ENCODE measurements at regions not wholly inside any gene's neighbourhood (a gene's known extent, or its start where the extent isn't known, plus 50 kb on each side); places are given as distances from the start of the nearest gene placed in this dataset.
"Not testable (repeated sequence)": the region's sequence is repeated elsewhere in the genome, so short reads cannot be mapped to it uniquely, and the experiment has no call there.

GRCh38 chr9:99666571-99666970 is 155.1 kb upstream of the NR4A3 start:
- H2AFZ ChIP-seq (ENCODE audit: low read depth, low read length) = no peak overlapping the region
- no peak overlapping the region for H3K18ac ChIP-seq (ENCODE audit: low read depth in 1 of 2, low read length in 2 of 2)
- H3K36me3 ChIP-seq (ENCODE audit: control insufficient read depth in 1 of 2, insufficient read depth in 2 of 2, low read depth in 1 of 2, low read length in 2 of 2) = no peaks in the 10 kb centered on the region
- no peak overlapping the region for H2BK12ac ChIP-seq (ENCODE audit: low read length in 2 of 2)
- no peak overlapping the region for H2BK5ac ChIP-seq (ENCODE audit: low read depth, low read length, poor library complexity, severe bottlenecking)
- H2AK5ac ChIP-seq (ENCODE audit: low read length, severe bottlenecking) = no peak overlapping the region
- no peak overlapping the region for H3K9ac ChIP-seq (ENCODE audit: low read length)
- no peak overlapping the region for H4K91ac ChIP-seq (ENCODE audit: low read length)
- H3K4me1 ChIP-seq (ENCODE audit: control insufficient read depth, insufficient read depth, low read depth, low read length) = no peaks in the 10 kb centered on the region
- no peak overlapping the region for H2BK15ac ChIP-seq (ENCODE audit: low read depth, poor library complexity, severe bottlenecking)
- no peak overlapping the region for H4K8ac ChIP-seq (ENCODE audit: low read length)
- H2BK120ac ChIP-seq (ENCODE audit: low read depth, low read length) = no peak overlapping the region
- no peak overlapping the region for H3K23ac ChIP-seq (ENCODE audit: low read length in 2 of 2)
- H3K14ac ChIP-seq (ENCODE audit: low read length in 2 of 2) = no peak overlapping the region
- no peaks in the 10 kb centered on the region for H3K79me1 ChIP-seq (replicated peaks; ENCODE audit: low read length, poor library complexity, severe bottlenecking)
- H3K4ac ChIP-seq (ENCODE audit: low read depth in 1 of 2, low read length in 2 of 2) = no peak overlapping the region
- H3K4me3 ChIP-seq (ENCODE audit: insufficient read depth in 1 of 2, low read depth in 1 of 2, low read length in 2 of 2) = no peak overlapping the region
- no peak for DNase-seq
- H3K27me3 ChIP-seq (ENCODE audit: control insufficient read depth in 1 of 2, insufficient read depth in 1 of 2, low read length in 2 of 2) = no peaks in the 10 kb centered on the region
- no peak overlapping the region for H3K27ac ChIP-seq (ENCODE audit: low read length, poor library complexity, severe bottlenecking)
- H3K4me2 ChIP-seq (ENCODE audit: low read length, poor library complexity, severe bottlenecking) = no peak overlapping the region
- H3K9me3 ChIP-seq (ENCODE audit: control insufficient read depth, low read length) = no peaks in the 10 kb centered on the region

GRCh38 chr9:99670886-99671285 is 150.8 kb upstream of the NR4A3 start:
- 88% methylated on average over 7 of the region's 7 CpGs for WGBS
- H3K36me3 ChIP-seq (ENCODE audit: control insufficient read depth in 1 of 2, insufficient read depth in 2 of 2, low read depth in 1 of 2, low read length in 2 of 2); H3K14ac ChIP-seq (ENCODE audit: low read length in 2 of 2); H3K27me3 ChIP-seq (ENCODE audit: control insufficient read depth in 1 of 2, insufficient read depth in 1 of 2, low read length in 2 of 2); H2AFZ ChIP-seq (ENCODE audit: low read depth, low read length); H4K91ac ChIP-seq (ENCODE audit: low read length); H2AK5ac ChIP-seq (ENCODE audit: low read length, severe bottlenecking); H2BK5ac ChIP-seq (ENCODE audit: low read depth, low read length, poor library complexity, severe bottlenecking); H2BK12ac ChIP-seq (ENCODE audit: low read length in 2 of 2); H2BK120ac ChIP-seq (ENCODE audit: low read depth, low read length); H3K9me3 ChIP-seq (ENCODE audit: control insufficient read depth, low read length); H3K79me1 ChIP-seq (replicated peaks; ENCODE audit: low read length, poor library complexity, severe bottlenecking); H4K8ac ChIP-seq (ENCODE audit: low read length); H3K4me1 ChIP-seq (ENCODE audit: control insufficient read depth, insufficient read depth, low read depth, low read length); DNase-seq; H3K23ac ChIP-seq (ENCODE audit: low read length in 2 of 2); H3K4me2 ChIP-seq (ENCODE audit: low read length, poor library complexity, severe bottlenecking); H3K18ac ChIP-seq (ENCODE audit: low read depth in 1 of 2, low read length in 2 of 2); H3K4me3 ChIP-seq (ENCODE audit: insufficient read depth in 1 of 2, low read depth in 1 of 2, low read length in 2 of 2); H3K9ac ChIP-seq (ENCODE audit: low read length); H3K27ac ChIP-seq (ENCODE audit: low read length, poor library complexity, severe bottlenecking); H2BK15ac ChIP-seq (ENCODE audit: low read depth, poor library complexity, severe bottlenecking); H3K4ac ChIP-seq (ENCODE audit: low read depth in 1 of 2, low read length in 2 of 2): not testable (repeated sequence)

GRCh38 chr9:99677281-99677680 is 144.4 kb upstream of the NR4A3 start:
- H3K27me3 ChIP-seq (ENCODE audit: control insufficient read depth in 1 of 2, insufficient read depth in 1 of 2, low read length in 2 of 2) = no peaks in the 10 kb centered on the region
- H3K4me2 ChIP-seq (ENCODE audit: low read length, poor library complexity, severe bottlenecking) = no peak overlapping the region
- H3K14ac ChIP-seq (ENCODE audit: low read length in 2 of 2) = no peak overlapping the region
- H2AFZ ChIP-seq (ENCODE audit: low read depth, low read length) = no peak overlapping the region
- no peak overlapping the region for H2BK15ac ChIP-seq (ENCODE audit: low read depth, poor library complexity, severe bottlenecking)
- no peak overlapping the region for H3K9ac ChIP-seq (ENCODE audit: low read length)
- no peak overlapping the region for H3K4me3 ChIP-seq (ENCODE audit: insufficient read depth in 1 of 2, low read depth in 1 of 2, low read length in 2 of 2)
- no peak overlapping the region for H2BK120ac ChIP-seq (ENCODE audit: low read depth, low read length)
- H3K79me1 ChIP-seq (replicated peaks; ENCODE audit: low read length, poor library complexity, severe bottlenecking) = no peaks in the 10 kb centered on the region
- H3K4me1 ChIP-seq (ENCODE audit: control insufficient read depth, insufficient read depth, low read depth, low read length) = no peaks in the 10 kb centered on the region
- 14% methylated on average over 1 of the region's 1 CpG for WGBS
- peaks cover 10% of the 10 kb centered on the region for H3K9me3 ChIP-seq (ENCODE audit: control insufficient read depth, low read length)
- H4K91ac ChIP-seq (ENCODE audit: low read length) = no peak overlapping the region
- no peak overlapping the region for H4K8ac ChIP-seq (ENCODE audit: low read length)
- H2BK12ac ChIP-seq (ENCODE audit: low read length in 2 of 2) = no peak overlapping the region
- H2BK5ac ChIP-seq (ENCODE audit: low read depth, low read length, poor library complexity, severe bottlenecking) = no peak overlapping the region
- no peak overlapping the region for H3K23ac ChIP-seq (ENCODE audit: low read length in 2 of 2)
- no peak overlapping the region for H2AK5ac ChIP-seq (ENCODE audit: low read length, severe bottlenecking)
- H3K27ac ChIP-seq (ENCODE audit: low read length, poor library complexity, severe bottlenecking) = no peak overlapping the region
- peak; percentile 39 for DNase-seq
- H3K4ac ChIP-seq (ENCODE audit: low read depth in 1 of 2, low read length in 2 of 2) = no peak overlapping the region
- no peaks in the 10 kb centered on the region for H3K36me3 ChIP-seq (ENCODE audit: control insufficient read depth in 1 of 2, insufficient read depth in 2 of 2, low read depth in 1 of 2, low read length in 2 of 2)
- no peak overlapping the region for H3K18ac ChIP-seq (ENCODE audit: low read depth in 1 of 2, low read length in 2 of 2)

- H2AFZ ChIP-seq (ENCODE audit: low read depth, low read length) = no peak overlapping the region
Observed at GRCh38 chr9:99678566-99678965, 143.1 kb upstream of the NR4A3 start.

More at GRCh38 chr9:99678566-99678965, 143.1 kb upstream of the NR4A3 start:
- H3K79me1 ChIP-seq (replicated peaks; ENCODE audit: low read length, poor library complexity, severe bottlenecking) = no peaks in the 10 kb centered on the region
- no peak overlapping the region for H2BK12ac ChIP-seq (ENCODE audit: low read length in 2 of 2)
- H3K27ac ChIP-seq (ENCODE audit: low read length, poor library complexity, severe bottlenecking) = no peak overlapping the region
- H3K36me3 ChIP-seq (ENCODE audit: control insufficient read depth in 1 of 2, insufficient read depth in 2 of 2, low read depth in 1 of 2, low read length in 2 of 2) = no peaks in the 10 kb centered on the region
- no peak overlapping the region for H3K18ac ChIP-seq (ENCODE audit: low read depth in 1 of 2, low read length in 2 of 2)
- no peak overlapping the region for H2BK15ac ChIP-seq (ENCODE audit: low read depth, poor library complexity, severe bottlenecking)
- H3K4me3 ChIP-seq (ENCODE audit: insufficient read depth in 1 of 2, low read depth in 1 of 2, low read length in 2 of 2) = no peak overlapping the region
- DNase-seq = no peak
- no peak overlapping the region for H2BK5ac ChIP-seq (ENCODE audit: low read depth, low read length, poor library complexity, severe bottlenecking)
- H4K8ac ChIP-seq (ENCODE audit: low read length) = no peak overlapping the region
- no peak overlapping the region for H3K9ac ChIP-seq (ENCODE audit: low read length)
- H3K23ac ChIP-seq (ENCODE audit: low read length in 2 of 2) = peak overlapping the region in 1 of 2 experiments; percentile 59
- no peaks in the 10 kb centered on the region for H3K27me3 ChIP-seq (ENCODE audit: control insufficient read depth in 1 of 2, insufficient read depth in 1 of 2, low read length in 2 of 2)
- no peak overlapping the region for H4K91ac ChIP-seq (ENCODE audit: low read length)
- H3K4ac ChIP-seq (ENCODE audit: low read depth in 1 of 2, low read length in 2 of 2) = no peak overlapping the region
- H3K4me1 ChIP-seq (ENCODE audit: control insufficient read depth, insufficient read depth, low read depth, low read length) = no peaks in the 10 kb centered on the region
- no peak overlapping the region for H2AK5ac ChIP-seq (ENCODE audit: low read length, severe bottlenecking)
- H3K14ac ChIP-seq (ENCODE audit: low read length in 2 of 2) = no peak overlapping the region
- H3K4me2 ChIP-seq (ENCODE audit: low read length, poor library complexity, severe bottlenecking) = no peak overlapping the region
- peaks cover 10% of the 10 kb centered on the region for H3K9me3 ChIP-seq (ENCODE audit: control insufficient read depth, low read length)
- H2BK120ac ChIP-seq (ENCODE audit: low read depth, low read length) = no peak overlapping the region

All from mesenchymal stem cell (in vitro differentiated cells and primary cell).